MCF 10A (cell line): ENCODE measurements at regions not wholly inside any gene's neighbourhood (a gene's known extent, or its start where the extent isn't known, plus 50 kb on each side); places are given as distances from the start of the nearest gene placed in this dataset.

Experiments used
- BruUV-seq: library from RNA; stranded (reverse); fragments of 400-500 nt; replicated peaks from 2 replicates; lab custom pipeline; 2021; lab: Mats Ljungman, UMichigan
- CTCF ChIA-PET: fragments of 300-600 bp; sonication (Branson Sonifier 250); formaldehyde crosslinking; extraction: SDS; loops from one replicate; lab custom pipeline; 2021; ENCODE audit warnings: antibody characterized with exemption, inconsistent platforms; lab: Yijun Ruan, JAX
- POLR2A ChIA-PET: fragments of 300-600, 350-650 bp; sonication (Branson Sonifier 250); formaldehyde crosslinking; extraction: SDS; loops from one replicate; lab custom pipeline; 2020; ENCODE audit warnings: antibody characterized with exemption, inconsistent platforms; lab: Yijun Ruan, JAX
- DNase-seq: peaks from one replicate; pipeline ENCODE4 v3.0.0-alpha.2; 2018; ENCODE audit not compliant: unreplicated experiment
- H3K27ac Mint-ChIP-seq: one replicate; pipeline ENCODE4 v1.8.0; 2022; ENCODE audit warnings: mild to moderate bottlenecking, low read depth, mixed read lengths; ENCODE audit not compliant: unreplicated experiment
- H3K27me3 Mint-ChIP-seq: one replicate; pipeline ENCODE4 v1.8.0; 2022; ENCODE audit warnings: mixed read lengths; ENCODE audit not compliant: insufficient read depth, unreplicated experiment
- H3K36me3 Mint-ChIP-seq: one replicate; pipeline ENCODE4 v1.8.0; 2022; ENCODE audit warnings: mild to moderate bottlenecking, moderate library complexity, mixed read lengths; ENCODE audit not compliant: insufficient read depth, unreplicated experiment
- H3K4me1 Mint-ChIP-seq: one replicate; pipeline ENCODE4 v1.8.0; 2022; ENCODE audit warnings: mixed read lengths; ENCODE audit not compliant: insufficient read depth, unreplicated experiment
- H3K4me3 Mint-ChIP-seq: one replicate; pipeline ENCODE4 v1.8.0; 2022; ENCODE audit warnings: mild to moderate bottlenecking, moderate library complexity, mixed read lengths; ENCODE audit not compliant: unreplicated experiment
- H3K9me3 Mint-ChIP-seq: one replicate; pipeline ENCODE4 v1.8.0; 2022; ENCODE audit warnings: mixed read lengths; ENCODE audit not compliant: unreplicated experiment
- intact Hi-C: fragments of 100-400 bp; cut with micrococcal nuclease; formaldehyde crosslinking; loops from 2 replicates; pipeline ENCODE4 v1.14.1; 2022
- TF ChIP-seq, protein P1 (sequence below): fragments of 200-600 bp; IDR thresholded peaks from one replicate; pipeline ENCODE4 v1.8.0; 2022; ENCODE audit warnings: antibody characterized with exemption, mild to moderate bottlenecking; ENCODE audit not compliant: unreplicated experiment

DNA sequence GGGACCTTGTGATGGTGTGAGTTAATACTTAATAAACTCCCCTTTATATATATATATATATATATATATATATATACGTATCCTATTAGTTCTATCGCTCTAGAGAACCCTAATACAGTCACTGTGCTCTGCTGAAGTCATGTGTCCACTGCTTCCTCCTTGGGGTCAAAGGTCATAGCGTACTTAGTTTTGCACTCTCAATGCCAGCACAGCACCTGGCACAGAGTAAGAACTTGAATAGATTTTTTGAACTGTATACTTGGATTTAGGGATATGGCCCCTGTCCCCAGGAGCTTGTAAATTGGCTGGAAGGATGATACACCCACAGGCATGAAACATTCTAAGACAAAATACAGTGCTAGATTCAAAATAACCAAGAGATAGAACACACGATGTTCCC, 58.9 kb upstream of the PLXNA4 start:
- no peaks in the 10 kb centered on the region for H3K9me3 Mint-ChIP-seq
- no TSS peak for BruUV-seq
- no peak overlapping the region for H3K27ac Mint-ChIP-seq
- POLR2A ChIA-PET = no interaction called here
- no peak for DNase-seq
- no peaks in the 10 kb centered on the region for H3K4me1 Mint-ChIP-seq
- H3K36me3 Mint-ChIP-seq = no peaks in the 10 kb centered on the region
- no peak overlapping the region for H3K4me3 Mint-ChIP-seq
- TF ChIP-seq, protein P1, sequence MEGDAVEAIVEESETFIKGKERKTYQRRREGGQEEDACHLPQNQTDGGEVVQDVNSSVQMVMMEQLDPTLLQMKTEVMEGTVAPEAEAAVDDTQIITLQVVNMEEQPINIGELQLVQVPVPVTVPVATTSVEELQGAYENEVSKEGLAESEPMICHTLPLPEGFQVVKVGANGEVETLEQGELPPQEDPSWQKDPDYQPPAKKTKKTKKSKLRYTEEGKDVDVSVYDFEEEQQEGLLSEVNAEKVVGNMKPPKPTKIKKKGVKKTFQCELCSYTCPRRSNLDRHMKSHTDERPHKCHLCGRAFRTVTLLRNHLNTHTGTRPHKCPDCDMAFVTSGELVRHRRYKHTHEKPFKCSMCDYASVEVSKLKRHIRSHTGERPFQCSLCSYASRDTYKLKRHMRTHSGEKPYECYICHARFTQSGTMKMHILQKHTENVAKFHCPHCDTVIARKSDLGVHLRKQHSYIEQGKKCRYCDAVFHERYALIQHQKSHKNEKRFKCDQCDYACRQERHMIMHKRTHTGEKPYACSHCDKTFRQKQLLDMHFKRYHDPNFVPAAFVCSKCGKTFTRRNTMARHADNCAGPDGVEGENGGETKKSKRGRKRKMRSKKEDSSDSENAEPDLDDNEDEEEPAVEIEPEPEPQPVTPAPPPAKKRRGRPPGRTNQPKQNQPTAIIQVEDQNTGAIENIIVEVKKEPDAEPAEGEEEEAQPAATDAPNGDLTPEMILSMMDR = no peak
- intact Hi-C loops = no loop called here
- H3K27me3 Mint-ChIP-seq = peaks cover 16% of the 10 kb centered on the region
- CTCF ChIA-PET = interaction anchor here (0.7 kb wide), 1 partner anchor 1401 kb away, joined by 3 read pairs; no protein-coding TSS in a partner anchor

DNA sequence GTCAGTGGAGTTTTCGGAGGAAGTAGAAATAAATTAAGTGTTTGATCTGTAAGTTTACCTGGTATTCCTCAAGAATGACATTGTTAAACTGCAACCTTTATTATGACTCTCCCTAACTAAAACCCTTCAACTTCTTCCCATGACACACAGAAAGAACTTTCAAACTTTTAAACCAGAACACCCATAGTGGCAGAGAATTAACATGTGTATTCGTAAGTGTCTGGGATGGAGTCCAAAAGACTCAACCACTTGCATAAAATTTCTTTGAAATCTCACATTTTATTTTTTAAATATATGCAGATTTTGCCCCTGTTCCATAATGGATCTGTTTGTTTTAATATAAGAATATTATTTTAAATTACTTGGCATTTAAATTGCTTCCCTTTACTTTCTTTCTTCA, 54.6 kb upstream of the PLXNA4 start:
- Mint-ChIP-seq H3K36me3 (no peaks in the 10 kb centered on the region), H3K4me1 (no peaks in the 10 kb centered on the region), H3K4me3 (no peak overlapping the region), H3K9me3 (no peaks in the 10 kb centered on the region), H3K27me3 (peaks cover 44% of the 10 kb centered on the region), H3K27ac (no peak overlapping the region)
- intact Hi-C loops = no loop called here
- no peak for DNase-seq
- POLR2A ChIA-PET = no interaction called here
- TF ChIP-seq, protein P1 = no peak
- BruUV-seq = no TSS peak
- CTCF ChIA-PET = interaction anchor here (0.8 kb wide), 1 partner anchor 8 kb away, joined by 3 read pairs; no protein-coding TSS in a partner anchor
